HG03066 (cell line): ENCODE measurements at regions not wholly inside any gene's neighbourhood (a gene's known extent, or its start where the extent isn't known, plus 50 kb on each side); places are given as distances from the start of the nearest gene placed in this dataset.
"Not testable (repeated sequence)": the region's sequence is repeated elsewhere in the genome, so short reads cannot be mapped to it uniquely, and the experiment has no call there.

Experiments used
- ATAC-seq: cut with Tn5 transposase; IDR thresholded peaks from one replicate; pipeline ENCODE4 v1.9.1; 2021; ENCODE audit warnings: low read depth; ENCODE audit not compliant: unreplicated experiment

GRCh38 chr6:28657381-28657768 is 131.7 kb downstream of the GPX5 start:
- ATAC-seq, result no peak

- peak; percentile 58 for ATAC-seq
Measured at GRCh38 chr6:28657769-28658465, 132.2 kb downstream of the GPX5 start.

- ATAC-seq, result no peak
Measured at GRCh38 chr6:28658475-28659249, 133.0 kb downstream of the GPX5 start.

DNA sequence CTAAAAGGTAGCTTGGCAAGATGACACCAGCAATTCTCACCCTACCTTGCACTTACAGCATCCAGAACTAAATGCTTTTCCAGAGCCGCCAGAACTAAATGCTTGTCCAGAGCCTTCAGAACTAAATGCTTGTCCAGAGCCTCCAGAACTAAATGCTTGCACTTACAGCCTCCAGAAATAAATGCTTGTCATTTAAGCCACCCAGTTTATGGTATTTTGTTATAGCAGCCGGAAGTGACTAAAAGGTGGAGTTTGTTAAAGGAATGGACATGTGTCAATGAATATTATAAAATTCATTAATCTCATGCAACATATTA is 133.5 kb downstream of the GPX5 start:
- ATAC-seq, result no peak

DNA sequence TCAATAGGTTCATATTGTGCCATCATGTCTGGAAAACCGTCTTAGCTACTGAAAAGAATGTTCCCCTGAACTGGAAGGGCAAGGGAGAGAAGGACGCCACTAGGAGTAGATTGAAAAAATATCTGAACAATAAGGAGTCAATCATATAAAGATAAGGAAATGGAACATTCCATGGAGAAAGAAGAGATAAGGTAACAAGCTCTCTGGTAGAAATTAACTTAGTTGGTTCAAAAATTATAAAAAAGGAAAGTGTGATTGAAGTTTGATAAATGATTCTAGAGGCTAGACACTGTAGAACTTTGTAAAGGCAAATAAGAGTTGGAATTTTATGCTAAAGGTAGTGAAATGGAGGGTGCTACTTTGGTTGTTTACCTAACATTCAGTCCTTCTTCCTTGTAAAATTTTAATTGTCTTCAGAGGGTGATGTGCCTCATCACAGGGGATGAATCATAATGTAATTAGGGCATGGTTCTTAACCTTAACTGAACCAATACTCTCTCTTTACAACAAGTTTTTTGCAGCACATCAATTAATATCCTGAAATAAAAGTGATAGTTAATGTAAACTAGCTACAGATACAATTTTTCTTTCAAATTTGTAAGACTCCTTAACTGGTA is 135.5 kb downstream of the GPX5 start:
- ATAC-seq, result no peak

GRCh38 chr6:28664870-28665396 is 139.3 kb downstream of the GPX5 start:
- ATAC-seq, result no peak

- ATAC-seq, result no peak
Measured at GRCh38 chr6:28673417-28673786, 147.7 kb downstream of the GPX5 start.

DNA sequence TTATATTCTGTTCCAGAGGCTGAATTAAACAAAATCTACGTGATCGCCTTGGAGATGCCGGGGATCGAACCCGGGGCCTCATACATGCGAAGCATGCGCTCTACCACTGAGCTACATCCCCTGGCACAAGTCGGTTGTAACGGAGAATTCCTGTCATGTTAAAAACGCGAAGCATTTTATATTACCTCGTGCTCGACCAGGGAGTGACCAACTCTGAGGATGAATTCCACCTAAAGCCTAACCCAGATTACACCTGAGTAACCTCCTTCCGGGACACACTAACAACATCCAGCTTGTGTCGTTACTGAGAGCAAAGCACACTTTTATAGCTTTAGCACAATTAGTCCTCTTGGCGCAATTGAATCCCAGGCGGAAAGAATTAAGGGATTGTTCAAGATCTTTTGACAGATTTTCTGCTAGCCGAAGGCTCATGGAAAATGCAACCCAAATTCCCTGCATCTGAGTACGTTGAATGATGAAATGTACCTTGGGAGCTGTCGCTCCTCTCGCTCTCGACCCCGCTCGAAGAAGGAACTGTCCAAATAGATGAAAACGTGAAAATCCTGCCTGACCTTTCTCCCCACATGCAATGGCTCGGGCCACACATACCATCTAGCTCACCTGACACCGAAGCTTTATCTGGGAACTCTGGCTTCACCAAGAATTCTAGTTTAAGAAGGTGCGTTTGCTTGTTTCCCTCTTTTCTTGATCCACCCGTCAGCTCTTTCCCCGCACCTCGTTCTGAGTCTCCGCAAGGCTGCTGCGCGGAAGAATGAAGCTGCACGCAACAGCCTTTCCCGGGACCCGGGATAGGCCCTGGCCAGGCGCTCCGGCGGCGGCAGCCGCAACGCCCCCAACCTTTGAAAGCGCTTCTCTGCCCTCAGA is 148.3 kb downstream of the GPX5 start:
- ATAC-seq, result no peak

GRCh38 chr6:28675600-28675999 is 149.9 kb downstream of the GPX5 start:
- ATAC-seq, result no peak

DNA sequence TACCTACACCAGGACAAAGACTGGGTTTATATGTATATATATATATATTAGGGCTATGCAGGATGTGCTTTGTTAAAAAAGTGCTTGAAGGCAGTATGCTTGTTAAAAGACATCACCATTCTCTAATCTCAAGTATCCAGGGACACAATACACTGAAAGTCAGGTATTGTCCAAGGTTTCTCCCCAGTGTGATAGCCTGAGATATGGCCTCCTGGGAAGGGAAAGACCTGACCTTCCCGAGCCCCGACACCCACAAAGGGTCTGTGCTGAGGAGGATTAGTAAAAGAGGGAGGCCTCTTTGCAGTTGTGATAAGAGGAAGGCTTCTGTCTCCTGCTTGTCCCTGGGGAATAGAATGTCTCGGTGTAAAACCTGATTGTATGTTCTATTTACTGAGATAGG is 156.9 kb downstream of the GPX5 start:
- no peak for ATAC-seq

DNA sequence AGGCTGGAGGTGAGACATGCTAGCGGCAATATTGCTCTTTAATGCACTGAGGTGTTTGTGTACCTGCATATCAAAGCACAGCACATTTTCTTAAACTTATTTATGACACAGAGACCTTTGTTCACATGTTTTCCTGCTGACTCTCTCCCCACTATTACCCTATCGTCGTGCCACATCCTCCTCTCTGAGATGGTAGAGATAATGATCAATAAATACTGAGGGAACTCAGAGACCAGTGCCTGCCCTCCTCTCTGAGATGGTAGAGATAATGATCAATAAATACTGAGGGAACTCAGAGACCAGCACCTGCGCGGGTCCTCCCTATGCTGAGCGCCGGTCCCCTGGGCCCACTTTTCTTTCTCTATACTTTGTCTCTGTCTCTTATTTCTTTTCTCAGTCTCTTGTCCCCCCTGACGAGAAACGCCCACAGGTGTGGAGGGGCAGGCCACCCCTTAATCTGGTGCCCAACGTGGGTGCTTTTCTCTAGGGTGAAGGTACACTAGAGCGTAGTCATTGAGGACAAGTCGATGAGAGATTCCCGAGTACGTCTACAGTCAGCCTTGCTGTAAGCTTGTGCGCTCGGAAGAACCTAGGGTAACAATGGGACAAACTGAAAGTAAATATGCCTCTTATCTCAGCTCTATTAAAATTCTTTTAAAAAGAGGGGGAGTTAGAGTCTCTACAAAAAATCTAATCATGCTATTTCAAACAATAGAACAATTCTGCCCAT is 157.4 kb downstream of the GPX5 start:
- not testable (repeated sequence) for ATAC-seq

DNA sequence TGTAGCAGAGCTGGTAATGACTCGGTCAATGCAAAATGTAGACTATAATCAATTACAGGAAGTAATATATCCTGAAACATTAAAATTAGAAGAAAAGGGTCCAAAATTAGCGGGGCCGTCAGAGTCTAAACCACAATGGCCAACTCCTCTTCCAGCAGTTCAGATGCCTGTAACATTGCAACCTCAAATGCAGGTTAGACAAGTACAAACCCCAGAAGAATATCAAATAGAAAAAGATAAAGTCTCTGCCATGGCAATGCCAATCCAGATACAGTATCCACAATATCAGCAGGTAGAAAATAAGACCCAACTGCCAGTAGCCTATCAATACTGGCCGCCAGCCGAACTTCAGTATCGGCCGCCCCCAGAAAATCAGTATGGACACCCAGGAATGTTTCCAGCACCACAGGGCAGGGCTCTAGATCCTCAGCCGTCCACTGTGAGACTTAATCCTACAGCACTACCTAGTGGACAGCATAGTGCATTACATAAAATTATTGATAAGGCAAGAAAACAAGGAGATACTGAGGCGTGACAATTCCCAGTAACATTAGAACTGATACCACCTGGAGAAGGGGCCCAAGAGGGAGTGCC is 158.4 kb downstream of the GPX5 start:
- no peak for ATAC-seq

DNA sequence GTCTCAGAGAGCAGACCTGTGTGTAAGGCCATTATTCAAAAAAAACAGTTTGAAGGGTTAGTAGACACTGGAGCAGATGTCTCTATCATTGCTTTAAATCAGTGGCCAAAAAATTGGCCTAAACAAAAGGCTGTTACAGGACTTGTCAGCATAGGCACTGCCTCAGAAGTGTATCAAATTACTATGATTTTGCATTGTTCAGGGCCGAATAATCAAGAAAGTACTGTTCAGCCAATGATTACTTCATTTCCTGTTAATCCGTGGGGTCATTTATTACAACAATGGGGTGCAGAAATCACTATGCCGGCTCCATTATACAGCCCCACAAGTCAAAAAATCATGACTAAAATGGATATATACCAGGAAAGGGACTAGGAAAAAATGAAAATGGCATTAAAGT is 160.3 kb downstream of the GPX5 start:
- not testable (repeated sequence) for ATAC-seq

DNA sequence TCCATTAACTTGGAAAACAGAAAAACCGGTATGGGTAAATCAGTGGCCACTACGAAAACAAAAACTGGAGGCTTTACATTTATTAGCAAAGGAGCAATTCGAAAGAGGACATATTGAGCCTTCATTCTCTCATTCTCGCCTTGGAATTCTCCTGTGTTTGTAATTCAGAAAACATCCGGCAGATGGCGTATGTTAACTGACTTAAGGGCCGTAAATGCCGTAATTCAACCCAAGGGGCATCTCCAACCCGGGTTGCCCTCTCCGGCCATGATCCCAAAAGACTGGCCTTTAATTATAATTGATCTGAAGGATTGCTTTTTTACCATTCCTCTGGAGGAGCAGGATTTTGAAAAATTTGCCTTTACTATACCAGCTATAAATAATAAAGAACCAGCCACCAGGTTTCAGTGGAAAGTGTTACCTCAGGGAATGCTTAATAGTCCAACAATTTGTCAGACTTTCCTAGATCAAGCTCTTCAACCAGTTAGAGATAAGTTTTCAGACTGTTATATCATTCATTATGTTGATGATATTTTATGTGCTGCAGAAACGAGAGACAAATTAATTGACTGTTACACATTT is 160.9 kb downstream of the GPX5 start:
- ATAC-seq, result not testable (repeated sequence)

- not testable (repeated sequence) for ATAC-seq
Measured at GRCh38 chr6:28687309-28687981, 161.8 kb downstream of the GPX5 start.

GRCh38 chr6:28691991-28692390 is 166.3 kb downstream of the GPX5 start:
- ATAC-seq, result not testable (repeated sequence)

DNA sequence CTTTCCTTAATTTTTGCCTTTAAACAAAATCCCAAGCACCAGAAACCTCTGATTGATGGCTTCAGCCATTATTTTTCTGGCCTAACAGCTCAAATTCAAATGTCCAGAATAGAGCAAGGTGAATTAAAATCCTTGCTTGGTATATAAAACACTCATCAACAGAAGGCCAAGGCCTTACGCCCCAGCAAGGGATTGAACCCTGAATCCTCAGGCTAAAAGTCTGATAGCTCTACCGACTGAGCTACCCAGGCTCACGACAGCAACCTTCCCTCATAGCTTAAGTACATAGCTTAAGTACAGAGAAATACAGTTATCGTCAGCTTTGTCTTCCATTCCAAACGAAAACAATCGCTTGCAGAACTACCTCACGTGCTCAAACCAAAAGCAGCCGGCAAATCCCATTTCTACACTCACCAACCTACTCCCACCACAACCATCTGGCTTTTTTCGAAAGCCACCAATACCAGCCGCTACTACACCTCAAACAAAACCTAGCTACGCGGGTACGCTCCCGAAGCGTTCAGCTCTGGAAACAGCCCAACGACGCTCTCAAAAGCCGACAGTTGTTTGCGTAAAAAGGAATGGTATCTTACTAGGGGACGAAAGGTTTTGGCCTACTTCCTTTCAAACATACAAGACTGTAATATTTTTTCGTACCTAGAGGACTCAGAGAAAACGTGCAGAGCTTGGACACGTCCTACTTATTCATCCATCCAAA is 167.5 kb downstream of the GPX5 start:
- no peak for ATAC-seq
